Left cardiac atrium (tissue), 4 donors: ENCODE measurements at regions not wholly inside any gene's neighbourhood (a gene's known extent, or its start where the extent isn't known, plus 50 kb on each side); places are given as distances from the start of the nearest gene placed in this dataset.

Source experiments
- ATAC-seq, 2 donors: fragments of 200-7000 bp; cut with Tn5 transposase; one replicate each; pipeline ENCODE4 v1.9.1; 2020; ENCODE audit warnings: mild to moderate bottlenecking in 2 of 2, moderate library complexity in 2 of 2
- DNase-seq: peaks from one replicate; pipeline ENCODE4 v3.0.0-alpha.2; 2020
- intact Hi-C, 2 donors: fragments of 100-400 bp; cut with DNase I; formaldehyde crosslinking; loops; one replicate each; pipeline versions ENCODE4 v1.14.1 to v1.15.1; 2022 to 2023
- donor health status: DM: no; HTN: yes; CAD: no.
- donor health status: DM: no; HTN: yes; CAD: no; lungs with severe emphysema.
- donor health status: DM: yes; HTN: yes; CAD: no.
- donor health status: Dilated cardiomyopathy.

DNA sequence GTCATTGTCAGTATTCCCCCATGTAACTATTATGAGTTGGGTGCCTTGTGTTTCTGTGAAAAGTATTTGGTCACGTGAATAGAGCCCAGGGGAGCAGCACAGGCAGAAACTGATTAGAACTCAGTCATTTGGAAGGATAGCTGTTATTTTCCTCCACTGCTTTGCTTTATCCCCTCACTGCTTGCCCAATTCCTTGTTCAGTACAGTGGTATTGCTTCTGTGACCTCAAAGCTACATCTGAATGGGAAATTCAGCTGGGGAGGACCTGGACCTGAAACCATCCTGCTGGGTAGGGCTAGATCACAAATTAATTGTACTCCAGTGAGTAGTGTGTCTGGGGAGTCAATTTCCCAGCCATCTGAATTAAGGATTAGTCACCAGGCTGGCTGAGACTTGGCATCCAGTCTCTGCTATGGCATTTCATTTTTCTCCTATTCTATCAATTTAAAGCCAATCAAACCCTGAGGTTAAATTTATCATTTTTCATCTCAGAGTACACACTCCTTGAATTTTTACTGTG lies 1231.6 kb upstream of the GYPC start:
- intact Hi-C loops, result no loop called here
- DNase-seq (no peak), ATAC-seq (no peak)

DNA sequence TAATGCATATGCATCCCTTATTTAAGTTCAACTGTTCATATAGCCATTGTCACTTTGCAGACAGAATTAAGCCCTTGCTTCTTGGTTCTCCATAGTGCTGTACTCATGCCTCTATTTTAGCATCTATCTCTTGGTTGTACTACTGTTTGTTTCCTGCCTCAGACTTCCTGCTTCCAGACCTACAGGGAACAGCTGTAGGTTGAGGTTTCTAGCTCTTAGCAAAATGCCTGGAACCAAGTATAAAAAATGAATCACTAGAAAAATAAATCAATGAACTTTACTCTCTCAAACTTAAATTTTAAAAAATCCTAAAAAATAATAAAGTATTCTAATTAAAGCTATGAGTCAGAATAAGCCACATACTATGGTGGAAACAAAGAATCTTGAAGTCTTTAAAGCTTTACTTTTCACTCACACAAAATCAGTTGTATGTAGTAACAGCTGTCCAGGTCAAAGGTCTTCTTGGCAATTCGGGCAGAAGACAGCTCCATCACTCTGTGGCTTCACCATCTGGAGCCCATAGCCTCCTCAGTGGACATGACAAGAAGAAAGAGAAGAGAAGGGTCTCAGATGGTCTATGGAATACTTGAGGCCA lies 1228.1 kb upstream of the GYPC start:
- DNase-seq (no peak), ATAC-seq (no peak)
- intact Hi-C loops, result no loop called here

DNA sequence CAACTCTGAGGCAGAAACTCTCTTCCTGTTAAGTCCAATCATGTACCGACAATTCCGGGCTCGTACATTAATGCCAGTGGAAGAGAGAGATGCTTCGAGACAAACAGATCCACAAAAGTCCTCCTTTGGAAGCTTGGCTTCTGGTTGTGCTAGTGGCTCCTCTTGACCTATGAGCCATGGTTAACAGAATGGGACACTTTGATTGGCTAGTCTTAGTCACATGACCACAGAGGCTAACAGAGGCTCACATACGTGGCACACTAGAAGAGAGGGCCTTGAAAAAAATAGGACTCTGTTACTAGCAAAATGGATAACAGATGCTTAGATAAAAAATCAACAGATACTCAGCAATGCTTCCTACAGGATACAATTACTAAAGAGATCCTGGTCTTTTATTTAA lies 1211.9 kb upstream of the GYPC start:
- DNase-seq (no peak), ATAC-seq (no peak)
- intact Hi-C loops, result no loop called here

DNA sequence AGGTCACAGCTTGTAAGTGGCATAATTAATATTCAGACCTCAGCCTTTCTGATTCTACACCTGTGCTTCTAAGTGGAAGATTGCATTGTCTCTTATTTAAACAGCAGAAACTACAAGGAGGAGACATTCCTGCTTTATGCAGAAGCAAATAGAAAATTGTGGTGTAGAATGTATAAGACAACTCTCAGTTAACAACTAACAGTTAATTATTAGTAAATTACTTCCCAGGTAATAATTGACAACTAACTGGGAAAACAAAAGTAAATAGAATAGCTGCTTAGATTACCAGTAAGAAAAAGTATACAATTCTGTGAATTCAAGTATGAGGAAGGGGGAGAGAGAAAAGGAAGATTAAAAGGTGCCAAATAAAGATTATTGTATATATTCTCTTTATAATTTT lies 1210.5 kb upstream of the GYPC start:
- DNase-seq, result no peak
- intact Hi-C loops, result no loop called here
- ATAC-seq, result no peak

DNA sequence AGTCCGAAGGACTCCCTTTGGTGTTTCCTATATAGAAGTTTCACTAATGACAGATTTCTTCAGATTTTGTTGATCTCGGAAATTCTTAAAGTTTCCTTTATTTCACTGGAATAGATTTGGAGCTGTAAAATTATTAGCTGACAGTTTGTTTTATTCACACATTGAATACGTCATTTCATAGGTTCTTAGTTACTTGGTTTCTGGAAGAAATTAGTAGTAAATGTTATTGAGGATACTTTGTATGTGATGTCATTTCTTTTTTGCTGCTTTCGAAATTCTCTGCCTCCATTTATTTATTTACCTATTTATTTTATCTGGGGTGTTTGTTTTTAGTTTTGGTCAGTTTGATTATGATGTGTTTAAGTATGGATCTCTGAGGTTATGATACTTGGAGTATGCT lies 1205.9 kb upstream of the GYPC start:
- ATAC-seq (no peak), DNase-seq (no peak)
- intact Hi-C loops, result no loop called here

DNA sequence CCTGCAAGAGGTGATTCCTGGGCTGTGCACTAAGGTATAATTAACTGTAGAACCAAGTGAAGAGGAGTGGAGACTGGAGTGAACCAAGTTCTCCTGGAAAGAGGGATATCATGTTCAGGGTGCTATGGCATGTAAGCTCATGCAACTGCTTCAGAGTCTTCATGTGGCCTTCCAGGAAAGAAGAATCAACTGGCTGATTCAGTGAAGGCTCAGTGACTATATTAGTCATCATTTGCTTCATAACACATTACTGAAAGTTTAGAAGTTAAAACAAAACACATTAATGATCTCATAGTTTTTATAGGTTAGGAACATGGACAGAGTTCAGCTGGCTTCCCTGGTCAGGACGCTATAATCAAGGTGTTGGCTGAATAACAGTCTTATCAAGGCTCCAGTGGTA lies 1200.8 kb upstream of the GYPC start:
- ATAC-seq, result no peak
- intact Hi-C loops, result no loop called here
- DNase-seq, result no peak

DNA sequence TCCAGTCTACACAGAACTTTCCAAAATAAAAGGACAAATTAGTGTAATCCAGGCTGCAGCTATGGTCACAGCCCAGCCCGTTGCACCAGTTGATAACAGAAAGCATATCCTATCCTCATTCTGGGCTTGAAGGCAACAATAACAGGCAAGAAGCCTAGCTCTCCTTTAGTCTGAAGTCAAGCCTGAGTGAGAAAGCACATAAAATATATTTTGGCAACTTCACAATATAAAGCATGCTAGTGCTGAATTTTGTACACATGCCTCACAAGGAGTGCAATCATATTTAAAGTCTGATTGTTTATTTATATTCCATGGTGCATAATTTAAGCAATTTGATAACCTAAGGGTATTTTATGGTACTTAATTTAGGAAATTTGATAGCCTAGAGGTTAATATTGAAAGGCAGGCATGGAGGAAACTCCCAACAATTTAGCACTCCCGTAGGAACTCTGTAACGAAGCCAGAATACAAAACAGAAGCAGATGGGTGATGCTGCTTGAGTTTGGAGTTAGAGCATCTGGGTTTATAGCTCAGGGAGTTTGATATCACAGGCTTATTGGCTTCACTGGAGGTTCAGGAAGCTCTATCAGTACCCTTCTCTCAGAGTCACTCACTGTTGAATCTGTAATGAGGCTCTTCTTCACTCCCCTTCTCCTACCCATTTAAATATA lies 1199.1 kb upstream of the GYPC start:
- DNase-seq (no peak), ATAC-seq (no peak)
- intact Hi-C loops, result no loop called here

DNA sequence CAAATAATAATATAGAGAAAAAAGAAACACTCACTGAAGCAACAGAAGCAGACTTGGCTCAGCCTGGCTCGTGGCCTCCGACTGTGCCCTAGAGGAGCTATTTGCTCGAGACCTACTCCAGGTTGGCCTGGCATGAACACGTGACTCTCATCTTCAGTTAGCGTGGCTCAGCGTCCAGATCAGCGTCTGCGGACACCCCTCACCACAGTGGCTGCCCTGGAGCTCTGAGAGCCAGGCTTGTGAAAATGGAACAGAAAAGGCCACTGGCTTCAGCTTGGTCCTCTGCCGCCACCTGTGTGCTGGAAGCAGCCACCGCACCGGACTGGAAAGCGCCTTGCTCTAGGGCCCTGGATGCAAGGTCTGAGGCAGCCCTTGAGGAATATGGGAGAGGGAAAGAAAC lies 1184.0 kb upstream of the GYPC start:
- intact Hi-C loops, result no loop called here
- DNase-seq (no peak), ATAC-seq (no peak)

DNA sequence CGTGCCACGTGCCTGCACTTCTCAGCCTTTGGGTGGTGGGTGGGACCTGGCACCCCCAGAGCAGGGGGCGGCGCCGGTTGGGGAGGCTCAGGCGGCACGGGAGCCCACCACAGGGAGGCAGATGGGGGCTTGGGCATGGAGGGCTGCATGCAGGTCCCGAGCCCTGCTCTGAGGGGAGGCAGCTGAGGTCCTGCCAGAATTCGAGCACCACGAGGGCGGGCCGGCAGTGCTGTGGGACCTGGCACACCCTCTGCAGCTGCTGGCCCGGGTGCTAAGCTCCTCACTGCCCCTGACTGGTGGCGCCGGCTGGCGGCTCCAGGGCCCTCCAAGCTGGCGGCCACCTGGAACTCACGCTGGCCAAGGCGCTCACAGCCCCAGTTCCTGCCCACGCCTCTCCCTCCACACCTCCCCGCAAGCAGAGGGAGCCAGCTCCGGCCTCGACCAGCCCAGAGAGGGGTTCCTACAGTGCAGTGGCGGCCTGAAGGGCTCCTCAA lies 1176.8 kb upstream of the GYPC start:
- ATAC-seq (no peak), DNase-seq (no peak)
- intact Hi-C loops, result no loop called here

DNA sequence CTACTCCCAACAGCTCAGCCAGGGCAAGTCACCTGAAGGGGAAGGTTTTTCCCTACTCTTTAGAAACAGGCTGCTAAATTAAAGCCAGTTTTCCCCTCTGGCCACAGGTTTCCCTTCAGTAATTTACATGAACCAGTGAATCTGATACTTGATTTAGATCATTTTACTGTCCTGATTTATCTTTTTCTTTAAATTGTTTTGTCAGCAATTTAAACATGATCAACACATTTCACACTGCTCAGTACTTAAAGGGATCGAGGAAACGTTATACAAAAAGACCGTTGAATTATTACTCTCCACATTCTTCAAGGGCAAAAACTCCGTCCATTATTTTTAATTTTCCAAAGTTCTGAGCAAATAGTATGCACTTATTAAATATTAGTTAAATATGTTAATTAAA lies 1165.7 kb upstream of the GYPC start:
- intact Hi-C loops, result no loop called here
- DNase-seq (no peak), ATAC-seq (no peak)

DNA sequence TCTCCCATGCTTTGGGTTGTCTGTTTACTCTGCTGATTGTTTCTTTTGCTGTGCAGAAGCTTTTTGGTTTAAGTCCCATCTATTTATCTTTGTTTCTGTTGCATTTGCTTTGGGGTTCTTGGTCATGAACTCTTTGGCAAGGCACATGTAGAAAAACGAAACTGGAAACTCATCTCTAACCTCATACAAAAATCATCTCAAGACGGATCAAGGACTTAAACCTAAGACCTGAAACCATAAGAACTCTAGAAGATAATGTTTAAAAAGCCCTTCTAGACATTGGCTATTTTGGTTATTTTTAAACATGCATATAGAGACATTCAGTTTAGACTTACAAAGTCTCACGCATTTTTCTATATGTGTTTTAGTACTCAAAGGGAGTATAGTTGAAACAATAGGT lies 1164.3 kb upstream of the GYPC start:
- intact Hi-C loops, result no loop called here
- no peak for ATAC-seq
- no peak for DNase-seq

DNA sequence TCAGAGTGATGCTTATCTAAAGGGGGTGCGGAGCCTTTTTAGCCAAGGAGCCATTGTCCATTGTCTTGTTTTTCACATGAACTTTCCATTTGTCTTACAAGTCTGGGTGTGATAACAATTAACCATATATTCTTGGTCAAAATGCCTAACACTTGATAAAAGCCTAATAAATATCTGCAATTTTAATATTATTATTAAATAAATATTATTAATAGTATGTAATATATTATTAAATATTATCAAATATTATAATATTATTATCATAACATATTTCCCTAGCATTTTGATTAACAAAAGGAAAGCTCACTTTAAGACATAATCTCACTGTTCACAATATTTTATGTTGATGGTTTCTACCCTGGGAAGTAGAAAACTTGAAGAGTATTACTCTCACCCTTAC lies 1143.6 kb upstream of the GYPC start:
- ATAC-seq (no peak), DNase-seq (no peak)
- intact Hi-C loops, result no loop called here

DNA sequence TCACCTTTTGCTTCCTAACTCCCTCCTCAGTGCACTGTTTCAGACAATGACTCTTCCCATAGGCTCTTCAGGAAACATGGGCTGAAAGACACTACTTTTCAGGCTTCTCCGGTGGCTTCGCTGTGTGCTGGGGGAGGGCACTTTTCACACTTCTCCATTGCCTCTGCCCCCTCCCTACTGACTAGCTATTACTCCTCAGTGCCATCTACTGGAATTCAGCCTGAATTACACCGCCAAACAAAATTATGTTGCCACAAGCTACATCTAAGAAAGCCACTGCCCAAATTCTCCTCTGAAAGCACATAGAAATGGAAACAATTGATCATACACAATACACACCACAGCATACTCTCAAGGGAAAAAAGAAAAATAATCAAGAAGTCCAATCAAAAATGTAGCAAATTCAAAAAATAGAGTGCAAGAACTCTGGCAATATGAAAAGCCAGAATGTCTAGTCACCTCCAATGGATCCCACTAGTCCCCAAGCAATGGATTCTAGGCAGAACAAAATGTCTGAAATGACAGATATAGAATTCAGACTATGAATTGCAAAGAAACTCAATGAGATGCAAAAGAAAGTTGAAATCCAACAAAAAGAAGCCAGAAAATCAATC lies 1139.4 kb upstream of the GYPC start:
- no peak for ATAC-seq
- no peak for DNase-seq
- intact Hi-C loops, result no loop called here

DNA sequence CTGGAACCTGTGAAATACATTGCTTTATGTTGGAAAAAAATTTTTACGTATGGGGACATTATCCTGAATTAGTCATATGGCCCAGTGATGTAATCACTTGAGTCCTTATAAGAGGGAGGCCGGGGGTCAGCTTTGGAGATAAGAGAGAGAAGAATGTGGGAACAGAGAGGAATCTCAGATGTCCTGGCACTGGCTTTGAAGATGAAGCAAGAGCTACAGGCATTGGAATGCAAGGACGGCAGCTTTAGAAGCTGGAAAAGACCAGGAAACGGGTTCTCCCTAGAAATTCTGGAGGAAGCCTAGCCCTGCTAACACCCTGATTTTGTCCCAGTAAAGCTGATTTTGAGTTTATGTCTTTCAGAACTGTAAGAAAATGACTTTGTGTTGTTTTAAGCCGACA lies 1129.9 kb upstream of the GYPC start:
- ATAC-seq, result no peak
- intact Hi-C loops, result no loop called here
- DNase-seq, result no peak

DNA sequence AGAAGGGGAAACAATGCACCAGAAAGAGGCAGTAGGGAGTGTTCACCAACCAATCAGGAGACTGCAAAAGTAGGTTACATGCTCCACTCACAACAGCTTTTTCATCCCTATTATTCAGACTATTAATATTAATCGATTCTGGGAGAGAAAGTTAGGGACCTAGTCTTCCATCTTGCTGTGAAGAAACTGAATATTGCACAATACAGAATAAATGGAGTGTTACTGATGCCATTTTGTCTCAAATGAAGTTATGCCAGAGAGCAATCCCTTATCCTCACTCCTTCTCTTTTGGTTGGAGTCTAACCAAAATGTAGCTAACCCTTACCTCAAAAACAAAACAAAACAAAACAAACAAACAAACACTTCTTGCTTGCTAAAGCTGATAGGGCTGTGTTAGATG lies 1120.9 kb upstream of the GYPC start:
- intact Hi-C loops, result no loop called here
- no peak for DNase-seq
- ATAC-seq, result no peak

DNA sequence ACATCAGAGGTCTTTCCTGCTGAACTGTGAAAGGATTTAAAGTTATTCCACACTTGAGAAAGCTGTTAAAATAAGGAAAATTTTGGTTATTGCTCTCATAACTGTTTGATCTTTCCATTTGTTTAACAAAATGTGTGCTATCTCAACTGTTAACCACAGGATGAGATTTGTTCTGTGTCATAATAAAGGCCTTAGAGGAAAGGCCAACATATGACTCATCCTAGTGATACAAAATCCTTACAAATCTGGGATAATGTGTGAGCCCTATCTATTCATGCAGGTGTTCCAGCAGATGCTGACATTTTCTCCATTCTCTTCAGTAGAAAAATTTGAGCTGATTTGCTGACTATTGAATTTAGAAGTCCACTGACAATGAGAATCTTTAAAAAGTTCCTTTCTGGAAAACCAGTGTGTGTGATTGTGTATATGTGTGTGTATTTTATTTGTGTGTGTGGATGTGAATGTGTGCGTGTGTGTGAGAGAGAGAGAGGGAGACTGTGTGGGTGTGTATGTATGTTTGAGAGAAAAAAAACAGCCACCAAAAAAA lies 1111.9 kb upstream of the GYPC start:
- ATAC-seq, result no peak

DNA sequence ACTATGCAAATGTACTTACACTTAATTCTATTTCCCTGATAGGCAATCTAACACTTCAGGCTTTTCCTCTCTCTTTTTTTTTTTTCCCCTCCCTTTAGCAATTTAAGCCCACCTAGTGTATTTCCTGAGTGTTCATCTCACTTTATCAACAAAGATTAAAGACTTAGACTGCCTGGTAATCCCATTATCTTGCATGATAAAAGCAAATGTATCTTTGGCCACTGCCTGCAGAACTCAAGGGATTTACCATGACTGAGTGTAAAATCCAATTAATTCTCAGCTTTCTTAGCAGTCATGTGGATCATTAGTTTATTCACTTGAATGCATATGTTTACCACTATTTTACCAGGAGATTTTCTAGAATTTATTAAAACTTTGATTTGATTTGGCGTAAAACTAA lies 1102.2 kb upstream of the GYPC start:
- intact Hi-C loops, result no loop called here
- no peak for ATAC-seq
- no peak for DNase-seq

More for the DNA sequence above, 1111.9 kb upstream of the GYPC start:
- intact Hi-C loops, result no loop called here
- DNase-seq, result no peak

DNA sequence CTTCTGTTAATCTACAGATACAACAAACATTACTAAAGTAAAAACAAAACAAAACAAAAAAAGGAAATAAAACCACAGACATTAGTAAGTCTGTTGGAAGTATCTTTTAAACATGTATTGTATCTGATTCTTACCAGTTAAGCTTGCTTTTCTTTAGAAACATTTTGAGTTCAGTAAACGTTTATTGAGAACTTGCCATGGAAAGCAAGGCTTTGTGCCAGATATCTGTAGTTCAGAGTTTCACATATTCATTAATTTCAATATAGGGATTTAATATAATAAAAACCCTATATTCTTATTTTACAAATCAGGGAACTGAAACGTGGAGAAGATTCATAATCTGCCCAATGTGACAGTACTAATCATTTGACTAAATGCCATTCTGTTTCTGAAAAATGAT lies 1101.0 kb upstream of the GYPC start:
- DNase-seq (no peak), ATAC-seq (no peak)
- intact Hi-C loops, result no loop called here

DNA sequence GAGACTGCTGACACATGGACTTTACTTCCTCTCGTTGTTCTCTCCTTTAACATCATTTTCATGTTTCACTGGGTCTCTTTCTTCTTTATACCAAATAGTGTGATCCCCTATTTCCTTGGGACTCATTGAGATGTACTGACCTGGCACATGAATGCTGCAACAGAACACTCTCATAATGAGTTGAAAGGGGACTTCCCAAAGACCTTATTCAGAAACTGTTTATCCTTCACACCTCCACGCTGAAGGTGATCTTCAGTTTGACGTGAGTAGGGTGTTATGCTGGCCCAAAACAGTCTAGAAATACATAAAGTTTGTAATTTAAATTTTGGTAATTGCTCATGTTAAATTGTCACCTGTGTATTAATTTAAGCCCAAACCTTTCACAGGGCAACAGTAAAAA lies 1096.8 kb upstream of the GYPC start:
- DNase-seq (no peak), ATAC-seq (no peak)
- intact Hi-C loops, result no loop called here

DNA sequence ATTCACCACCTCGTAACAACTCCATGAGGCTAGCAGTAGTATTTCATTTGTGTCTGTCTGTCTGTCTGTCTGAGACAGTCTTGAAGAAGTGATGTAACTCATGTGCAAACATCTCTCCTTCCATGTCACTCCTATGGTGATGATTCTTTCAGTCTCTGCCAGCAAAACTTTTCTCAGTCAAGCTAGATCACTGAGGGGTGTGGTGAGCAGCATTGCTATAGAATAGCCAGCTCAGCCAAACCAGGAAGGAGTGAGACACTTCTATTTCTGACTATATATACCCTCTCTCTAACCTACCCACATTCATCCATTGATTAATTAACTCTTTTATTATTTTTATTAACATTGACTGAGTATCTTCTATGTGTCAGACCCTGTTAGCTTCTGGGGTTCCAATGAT lies 1095.1 kb upstream of the GYPC start:
- no peak for ATAC-seq
- intact Hi-C loops, result no loop called here
- DNase-seq, result no peak

DNA sequence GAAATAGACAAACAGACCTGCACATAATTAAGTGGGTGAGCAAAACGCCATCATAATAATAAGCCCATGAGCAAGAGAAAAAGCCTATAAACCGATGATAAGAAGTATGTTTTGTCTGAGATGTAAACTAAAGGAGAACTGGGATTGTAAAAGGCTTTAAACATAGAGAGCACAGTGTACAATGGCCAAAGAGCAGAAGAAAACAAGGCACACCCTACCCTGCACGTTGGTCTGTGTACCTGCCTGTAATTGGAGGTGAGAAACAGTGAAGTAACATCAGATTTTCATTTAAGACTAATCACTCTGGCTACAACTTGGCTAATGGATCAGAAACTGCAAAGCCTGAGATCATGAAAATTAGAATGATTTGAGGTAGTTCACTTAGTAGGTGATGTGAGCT lies 1094.7 kb upstream of the GYPC start:
- no peak for DNase-seq
- ATAC-seq, result no peak
- intact Hi-C loops, result no loop called here
